Ishikawa (cell line): ENCODE measurements at regions not wholly inside any gene's neighbourhood (a gene's known extent, or its start where the extent isn't known, plus 50 kb on each side); places are given as distances from the start of the nearest gene placed in this dataset.

Experiments used
- CEBPB ChIP-seq: IDR thresholded peaks from 2 replicates; pipeline ENCODE4 v1.6.1; 2012
- CREB1 ChIP-seq: IDR thresholded peaks from 2 replicates; pipeline ENCODE4 v1.6.1; 2012; ENCODE audit warnings: low read depth
- EGR1 ChIP-seq: IDR thresholded peaks from 2 replicates; pipeline ENCODE4 v1.6.1; 2012
- EP300 ChIP-seq: IDR thresholded peaks from 2 replicates; pipeline ENCODE4 v1.6.1; 2012; ENCODE audit warnings: borderline replicate concordance
- FOXM1 ChIP-seq: IDR thresholded peaks from 2 replicates; pipeline ENCODE4 v1.6.1; 2012; ENCODE audit warnings: low read depth, borderline replicate concordance
- MAX ChIP-seq: IDR thresholded peaks from 2 replicates; pipeline ENCODE4 v1.6.1; 2012
- NFIC ChIP-seq: IDR thresholded peaks from 2 replicates; pipeline ENCODE4 v1.6.1; 2012
- RAD21 ChIP-seq: IDR thresholded peaks from 2 replicates; pipeline ENCODE4 v1.6.1; 2012; ENCODE audit warnings: low read depth
- REST ChIP-seq: IDR thresholded peaks from 2 replicates; pipeline ENCODE4 v1.6.1; 2012; ENCODE audit warnings: low read depth, mild to moderate bottlenecking
- TAF1 ChIP-seq: IDR thresholded peaks from 2 replicates; pipeline ENCODE4 v1.6.1; 2012; ENCODE audit warnings: low read depth, mild to moderate bottlenecking
- TCF12 ChIP-seq: IDR thresholded peaks from 2 replicates; pipeline ENCODE4 v1.6.1; 2012; ENCODE audit warnings: low read depth
- TEAD4 ChIP-seq: IDR thresholded peaks from 2 replicates; pipeline ENCODE4 v1.6.1; 2012
- USF1 ChIP-seq: IDR thresholded peaks from 2 replicates; pipeline ENCODE4 v1.6.1; 2012
- YY1 ChIP-seq: IDR thresholded peaks from 2 replicates; pipeline ENCODE4 v1.6.1; 2012; ENCODE audit warnings: low read depth
- ZBTB7A ChIP-seq: IDR thresholded peaks from 2 replicates; pipeline ENCODE4 v1.6.1; 2012; ENCODE audit warnings: low read depth

- TF ChIP-seq CEBPB (no peak), MAX (no peak), TCF12 (no peak), TAF1 (no peak)
These were observed 95.9 kb upstream of the ZFHX3 start for GRCh38 chr16:73143576-73144422.

GRCh38 chr16:73143002-73143401, 95.1 kb upstream of the ZFHX3 start:
- no peak for TF ChIP-seq USF1
- TF ChIP-seq CREB1, result no peak
- TF ChIP-seq TCF12, result no peak
- TF ChIP-seq FOXM1, result no peak
- no peak for TF ChIP-seq EGR1
- TF ChIP-seq RAD21, result no peak

GRCh38 chr16:73142053-73142854, 94.3 kb upstream of the ZFHX3 start:
- TF ChIP-seq CREB1 (no peak), REST (no peak), TAF1 (no peak), RAD21 (no peak), TCF12 (no peak), MAX (no peak), TEAD4 (no peak), CEBPB (no peak), USF1 (no peak), NFIC (no peak), ZBTB7A (no peak), EP300 (no peak), EGR1 (no peak), FOXM1 (no peak), YY1 (no peak)

GRCh38 chr16:73140929-73141328, 93.0 kb upstream of the ZFHX3 start:
- no peak for TF ChIP-seq YY1
- TF ChIP-seq CREB1, result no peak
- TF ChIP-seq EP300, result no peak
- TF ChIP-seq ZBTB7A, result no peak
- no peak for TF ChIP-seq TCF12
- no peak for TF ChIP-seq MAX

- TF ChIP-seq YY1 (no peak), TCF12 (no peak), CEBPB (no peak), ZBTB7A (no peak), REST (no peak), RAD21 (no peak), MAX (no peak), TAF1 (no peak), CREB1 (no peak), FOXM1 (no peak), NFIC (no peak), USF1 (no peak), EP300 (no peak), TEAD4 (no peak), EGR1 (no peak)
These were observed 83.4 kb upstream of the ZFHX3 start for GRCh38 chr16:73131156-73131862.
